SK-N-SH (cell line): ENCODE measurements at regions not wholly inside any gene's neighbourhood (a gene's known extent, or its start where the extent isn't known, plus 50 kb on each side); places are given as distances from the start of the nearest gene placed in this dataset.

Experiments used
- CTCF ChIA-PET: fragments of 300-600, 350-600 bp; formaldehyde crosslinking; extraction: SDS; loops from one replicate; lab custom pipeline; 2021; lab: Yijun Ruan, JAX
- POLR2A ChIA-PET: fragments of 350-600 bp; sonication (Branson Sonifier 250); formaldehyde crosslinking; extraction: SDS; loops from one replicate; lab custom pipeline; 2020; ENCODE audit warnings: antibody characterized with exemption, inconsistent platforms; lab: Yijun Ruan, JAX
- DNase-seq: peaks from one replicate; pipeline ENCODE4 v3.0.0; 2012
- H2AFZ ChIP-seq: fragments of 200-600 bp; sonication (generic); 2 replicates; pipeline ENCODE4 v1.8.1; 2016; ENCODE audit warnings: antibody characterized with exemption, mild to moderate bottlenecking, low read depth
- H3F3A ChIP-seq: fragments of 200-600 bp; sonication (generic); replicated peaks from 2 replicates; pipeline ENCODE3; 2016; ENCODE audit warnings: antibody characterized with exemption, mild to moderate bottlenecking; ENCODE audit not compliant: insufficient read depth
- H3K27ac ChIP-seq, 2 experiments: fragments of 200-500 bp in 1 of 2; fragments of 200-600 bp in 1 of 2; sonication (Bioruptor generic) in 1 of 2; sonication (generic), shearing (Covaris generic) in 1 of 2; 2 replicates each; pipeline versions ENCODE4 v1.5.1 to v1.6.1; 2014 to 2016; ENCODE audit warnings: low read depth in 2 of 2, inconsistent platforms in 1 of 2, low read length in 1 of 2, mild to moderate bottlenecking in 1 of 2, mixed read lengths in 1 of 2
- H3K27me3 ChIP-seq: fragments of 200-600 bp; sonication (generic), shearing (Covaris generic); 2 replicates; pipeline ENCODE4 v1.6.1; 2016; ENCODE audit warnings: mixed run types; ENCODE audit not compliant: insufficient read depth
- H3K36me3 ChIP-seq, 2 experiments: fragments of 200-500 bp in 1 of 2; fragments of 200-600 bp in 1 of 2; sonication (Bioruptor generic) in 1 of 2; sonication (generic) in 1 of 2; replicated peaks in 1 of 2; 2 replicates each; pipeline versions ENCODE3 to v1.5.1; 2014 to 2016; ENCODE audit warnings: low read length in 1 of 2, mild to moderate bottlenecking in 1 of 2; ENCODE audit not compliant: insufficient read depth in 2 of 2, control insufficient read depth in 1 of 2
- H3K4me1 ChIP-seq, 2 experiments: fragments of 200-500 bp in 1 of 2; fragments of 200-600 bp in 1 of 2; sonication (Bioruptor generic) in 1 of 2; sonication (generic), shearing (Covaris generic) in 1 of 2; 2 replicates each; pipeline versions ENCODE4 v1.5.1 to v1.6.1; 2014 to 2016; ENCODE audit warnings: low read depth in 1 of 2, low read length in 1 of 2, mixed run types in 1 of 2; ENCODE audit not compliant: insufficient read depth in 2 of 2, control insufficient read depth in 1 of 2
- H3K4me2 ChIP-seq: fragments of 200-600 bp; sonication (generic), shearing (Covaris generic); 2 replicates; pipeline ENCODE4 v1.6.1; 2017; ENCODE audit warnings: mixed run types
- H3K4me3 ChIP-seq, 2 experiments: fragments of 200-500 bp in 1 of 2; fragments of 200-600 bp in 1 of 2; sonication (Bioruptor generic) in 1 of 2; sonication (generic), shearing (Covaris generic) in 1 of 2; 2 replicates each; pipeline versions ENCODE4 v1.5.1 to v1.8.1; 2014 to 2016; ENCODE audit warnings: low read depth in 2 of 2, inconsistent platforms in 1 of 2, low read length in 1 of 2, mild to moderate bottlenecking in 1 of 2, mixed read lengths in 1 of 2, moderate library complexity in 1 of 2
- H3K79me2 ChIP-seq: fragments of 200-600 bp; sonication (generic); 2 replicates; pipeline ENCODE4 v1.8.1; 2017; ENCODE audit warnings: mild to moderate bottlenecking; ENCODE audit not compliant: insufficient read depth
- H3K9ac ChIP-seq: fragments of 200-600 bp; sonication (generic); 2 replicates; pipeline ENCODE4 v1.6.1; 2017; ENCODE audit warnings: mixed run types
- H3K9me2 ChIP-seq: fragments of 200-600 bp; sonication (generic); 2 replicates; pipeline ENCODE4 v1.6.1; 2017; ENCODE audit warnings: mixed run types
- H3K9me3 ChIP-seq: fragments of 200-600 bp; sonication (generic); 2 replicates; pipeline ENCODE4 v1.6.1; 2017; ENCODE audit warnings: mixed run types, mild to moderate bottlenecking, moderate library complexity
- H4K20me1 ChIP-seq: fragments of 200-600 bp; sonication (generic); 2 replicates; pipeline ENCODE4 v1.6.1; 2017; ENCODE audit warnings: mild to moderate bottlenecking, mixed run types; ENCODE audit not compliant: insufficient read depth
- CHD2 ChIP-seq: fragments of 150-350 bp; IDR thresholded peaks from 2 replicates; pipeline ENCODE4 v1.6.1; 2018; ENCODE audit warnings: low read length; ENCODE audit not compliant: partially characterized antibody
- CTCF ChIP-seq: fragments of 200-600 bp; sonication (generic); IDR thresholded peaks from 2 replicates; pipeline ENCODE4 v1.6.1; 2017; ENCODE audit warnings: antibody characterized with exemption, mild to moderate bottlenecking, moderate library complexity
- FOSL2 ChIP-seq: IDR thresholded peaks from 2 replicates; pipeline ENCODE4 v1.4.0; 2012; ENCODE audit warnings: low read depth, mild to moderate bottlenecking, moderate library complexity, borderline replicate concordance
- FOXM1 ChIP-seq: IDR thresholded peaks from 2 replicates; pipeline ENCODE4 v1.4.0; 2012; ENCODE audit warnings: low read depth, mild to moderate bottlenecking
- GATA2 ChIP-seq: sonication (generic); formaldehyde crosslinking; IDR thresholded peaks from 2 replicates; pipeline ENCODE4 v1.5.0; 2020; ENCODE audit warnings: mild to moderate bottlenecking, missing genetic modification reagents
- MXI1 ChIP-seq: IDR thresholded peaks from 2 replicates; pipeline ENCODE4 v1.6.1; 2012; ENCODE audit warnings: mild to moderate bottlenecking, low read depth, low read length, improper control_type of control experiment
- NRF1 ChIP-seq: IDR thresholded peaks from 2 replicates; pipeline ENCODE4 v1.6.1; 2012; ENCODE audit warnings: low read depth, mild to moderate bottlenecking, low read length
- PBX3 ChIP-seq: IDR thresholded peaks from 2 replicates; pipeline ENCODE4; 2012
- RAD21 ChIP-seq: IDR thresholded peaks from 2 replicates; pipeline ENCODE4 v1.6.1; 2012; ENCODE audit warnings: mild to moderate bottlenecking, low read length
- RFX5 ChIP-seq: IDR thresholded peaks from 2 replicates; pipeline ENCODE4 v1.6.1; 2012; ENCODE audit warnings: mild to moderate bottlenecking, improper control_type of control experiment, low read length
- YY1 ChIP-seq: IDR thresholded peaks from 2 replicates; pipeline ENCODE4 v1.4.0; 2012; ENCODE audit warnings: low read depth, mild to moderate bottlenecking
- WGBS: methylation state at CpG from one replicate; pipeline ENCODE4 v1.1.6; 2017; ENCODE audit warnings: low lambda C conversion rate; 5-methylcytosine and 5-hydroxymethylcytosine counted together
- TF ChIP-seq, protein P1 (sequence below): fragments of 150-350 bp; IDR thresholded peaks from 2 replicates; pipeline ENCODE4 v1.6.1; 2016; ENCODE audit warnings: mild to moderate bottlenecking, low read depth, low read length

- Histone ChIP-seq H3F3A (peaks cover 2% of the 10 kb centered on the region), H3K27ac (no peak overlapping the region), H3K9me3 (no peaks in the 10 kb centered on the region), H3K9me2 (no peaks in the 10 kb centered on the region), H3K9ac (no peak overlapping the region), H3K36me3 (no peaks in the 10 kb centered on the region), H3K27me3 (no peaks in the 10 kb centered on the region), H3K4me3 (no peak overlapping the region), H3K4me1 (no peaks in the 10 kb centered on the region), H3K4me2 (no peak overlapping the region), H3K79me2 (no peaks in the 10 kb centered on the region), H2AFZ (no peak overlapping the region), H4K20me1 (no peaks in the 10 kb centered on the region)
- ChIA-PET POLR2A (no interaction called here), CTCF (interaction anchor here (0.9 kb wide), 1 partner anchor 10 kb away, joined by 3 read pairs; no protein-coding TSS in a partner anchor)
- no peak for DNase-seq
- no peak for TF ChIP-seq YY1
- TF ChIP-seq CTCF: peak; percentile 27
- peak; percentile 35 for TF ChIP-seq RAD21
- TF ChIP-seq, protein P1, sequence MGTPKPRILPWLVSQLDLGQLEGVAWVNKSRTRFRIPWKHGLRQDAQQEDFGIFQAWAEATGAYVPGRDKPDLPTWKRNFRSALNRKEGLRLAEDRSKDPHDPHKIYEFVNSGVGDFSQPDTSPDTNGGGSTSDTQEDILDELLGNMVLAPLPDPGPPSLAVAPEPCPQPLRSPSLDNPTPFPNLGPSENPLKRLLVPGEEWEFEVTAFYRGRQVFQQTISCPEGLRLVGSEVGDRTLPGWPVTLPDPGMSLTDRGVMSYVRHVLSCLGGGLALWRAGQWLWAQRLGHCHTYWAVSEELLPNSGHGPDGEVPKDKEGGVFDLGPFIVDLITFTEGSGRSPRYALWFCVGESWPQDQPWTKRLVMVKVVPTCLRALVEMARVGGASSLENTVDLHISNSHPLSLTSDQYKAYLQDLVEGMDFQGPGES: no peak
- WGBS: 82% methylated on average over 11 of the region's 11 CpGs
Observed at GRCh38 chr22:27409299-27409698, 392.3 kb downstream of the MN1 start.

DNA sequence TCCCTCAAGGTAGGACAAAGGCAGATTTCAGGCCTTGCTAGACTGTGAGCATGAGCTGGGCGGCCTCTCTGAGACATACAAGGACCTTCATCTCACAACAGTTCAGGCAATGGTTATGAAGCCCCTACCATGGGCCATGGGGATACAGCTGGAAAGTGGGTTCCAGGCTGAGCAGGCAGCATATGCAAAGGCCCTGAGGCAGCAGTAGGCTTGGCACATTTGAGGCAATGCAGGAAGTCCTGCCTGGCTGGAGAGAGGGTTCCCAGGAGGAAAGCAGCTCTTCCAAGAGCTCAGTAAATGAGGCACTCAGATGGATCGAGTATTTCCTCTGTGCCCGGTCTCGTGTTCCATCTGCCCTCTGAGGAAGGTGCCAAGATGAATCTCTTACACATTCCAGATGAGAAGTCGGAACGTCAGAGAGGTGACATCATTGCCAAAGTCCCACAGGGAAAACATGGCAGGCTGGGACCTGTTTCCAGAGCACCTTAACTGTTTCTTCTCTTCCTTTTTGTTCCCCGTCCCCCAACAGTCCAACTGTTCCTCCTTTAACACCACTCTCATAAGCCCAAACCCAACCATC lies 388.6 kb downstream of the MN1 start:
- TF ChIP-seq FOXM1 (no peak), CHD2 (no peak), NRF1 (no peak), RFX5 (no peak), GATA2 (CRISPR knock-in tag) (no peak), PBX3 (no peak), FOSL2 (no peak), MXI1 (no peak)
- TF ChIP-seq, all 33 proteins: peak for 0
- H3K4me1 ChIP-seq: peaks cover 9 to 10% of the 10 kb centered on the region in 2 experiments; a peak in 2 of 4 replicates
- H3K27me3 ChIP-seq: no peaks in the 10 kb centered on the region
- DNase-seq: no peak
- H4K20me1 ChIP-seq: no peaks in the 10 kb centered on the region
- H3K36me3 ChIP-seq: no peaks in the 10 kb centered on the region
- no peak overlapping the region for H2AFZ ChIP-seq
- H3F3A ChIP-seq: peaks cover 5% of the 10 kb centered on the region
- no peak overlapping the region for H3K9ac ChIP-seq
- POLR2A ChIA-PET: no interaction called here
- H3K9me3 ChIP-seq: no peaks in the 10 kb centered on the region
- H3K27ac ChIP-seq: no peak overlapping the region
- CTCF ChIA-PET: interaction anchor here (1.2 to 1.8 kb wide), 2 partner anchors 9 to 657 kb away, joined by 3 to 5 read pairs; no protein-coding TSS in a partner anchor
- no peak overlapping the region for H3K4me2 ChIP-seq
- H3K79me2 ChIP-seq: no peaks in the 10 kb centered on the region
- H3K4me3 ChIP-seq: no peak overlapping the region
- WGBS: 74% methylated on average over 7 of the region's 7 CpGs
- H3K9me2 ChIP-seq: no peaks in the 10 kb centered on the region
